ENCODE measurements at regions not wholly inside any gene's neighbourhood (a gene's known extent, or its start where the extent isn't known, plus 50 kb on each side); places are given as distances from the start of the nearest gene placed in this dataset.
A peak's percentile ranks its signal among the peaks of the same experiment; 100 is the strongest.
"Not testable (repeated sequence)": the region's sequence is repeated elsewhere in the genome, so short reads cannot be mapped to it uniquely, and the experiment has no call there.

DNA sequence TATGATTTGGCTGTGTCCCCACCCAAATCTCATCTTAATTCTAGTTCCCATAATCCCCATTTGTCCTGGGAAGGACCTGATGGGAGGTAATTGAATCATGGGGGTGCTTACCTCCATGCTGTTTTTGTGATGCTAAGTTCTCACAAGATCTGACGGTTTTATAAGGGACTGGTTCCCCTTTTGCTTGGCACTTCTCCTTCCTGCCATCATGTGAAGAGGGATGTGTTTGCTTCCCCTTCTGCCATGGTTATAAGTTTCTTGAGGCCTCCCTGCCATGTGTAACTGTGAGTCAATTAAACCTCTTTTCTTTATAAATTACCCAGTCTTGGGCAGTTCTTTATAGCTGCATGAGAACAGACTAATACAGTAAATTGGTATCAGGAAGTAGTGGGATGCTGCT, 114.1 kb downstream of the ZNF648 start:
- DNase-seq = no peak

DNA sequence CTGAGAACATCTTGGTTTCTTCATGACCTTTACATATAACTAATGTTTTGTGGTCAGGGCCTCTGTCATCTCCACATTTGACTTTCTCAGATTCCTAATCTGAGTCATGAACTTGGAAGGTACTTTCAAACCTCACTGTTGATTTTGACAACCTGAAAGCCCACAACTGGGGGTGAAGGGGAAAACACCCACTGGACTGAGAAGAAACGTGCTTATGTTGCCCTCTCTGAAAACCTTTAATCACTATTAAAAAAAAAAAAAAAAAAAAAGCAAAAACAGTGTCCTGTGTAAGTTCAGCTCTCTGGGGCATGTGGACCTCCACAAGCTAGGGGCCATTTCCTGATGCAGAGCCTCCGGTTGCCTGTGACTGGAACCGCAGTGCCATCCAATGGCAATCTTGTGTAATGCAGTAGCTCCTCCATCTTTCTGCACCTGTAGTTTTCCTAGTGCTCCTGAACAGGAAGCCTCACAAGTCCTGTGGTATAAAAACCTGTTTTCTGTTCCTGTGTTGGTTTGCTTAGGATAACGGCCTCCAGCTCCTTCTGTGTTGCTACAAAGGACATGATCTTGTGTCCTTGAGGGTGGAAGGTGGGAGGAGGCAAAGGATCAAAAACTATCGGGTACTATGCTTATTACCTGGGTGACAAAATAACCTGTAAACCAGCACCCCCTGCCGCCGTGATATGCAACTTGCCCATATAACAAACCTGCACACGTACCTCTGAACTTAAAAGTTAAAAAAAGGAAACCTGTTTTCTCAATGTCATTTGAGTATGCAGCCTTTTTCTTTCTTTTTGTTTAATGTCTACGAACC, 124.5 kb downstream of the ZNF648 start:
- DNase-seq = peak; percentile 25

DNA sequence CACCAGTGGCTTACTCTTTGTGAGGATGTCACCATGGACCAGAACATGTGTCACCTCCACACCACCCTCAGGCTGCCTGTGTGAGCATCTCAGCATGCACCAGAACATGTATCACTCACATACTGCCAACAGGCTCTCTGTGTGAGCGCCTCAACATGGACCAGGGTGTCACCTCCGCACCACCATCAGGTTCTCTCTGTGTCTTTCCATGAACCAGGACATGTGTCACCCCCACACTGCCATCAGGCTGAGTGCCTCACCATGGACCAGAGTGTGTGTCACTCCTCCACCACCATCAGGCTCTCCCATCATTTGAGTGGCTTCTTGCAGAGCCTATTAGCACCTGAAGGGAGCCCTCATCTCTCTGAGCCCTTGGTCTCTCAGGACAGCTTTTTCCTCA, 125.2 kb downstream of the ZNF648 start:
- DNase-seq = peak; percentile 5

DNA sequence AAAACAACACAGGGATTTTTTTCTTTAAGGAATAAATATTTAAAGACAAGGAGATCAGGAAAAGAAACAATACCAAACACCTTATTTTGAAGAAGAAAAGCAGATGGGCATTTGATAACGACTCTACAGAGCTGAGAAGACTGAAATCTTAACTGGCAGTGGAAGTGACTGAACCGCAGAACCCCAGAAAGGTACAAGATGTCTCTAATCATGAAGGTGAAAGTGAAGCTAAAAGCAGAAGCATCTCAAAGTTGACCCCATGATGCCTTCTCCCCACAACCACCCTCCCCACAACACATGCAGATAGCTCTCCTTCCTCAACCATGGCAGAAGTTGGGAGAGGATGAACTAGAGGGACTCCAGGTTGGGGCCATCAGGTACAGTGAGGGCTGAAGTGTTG, 129.6 kb downstream of the ZNF648 start:
- no peak for DNase-seq

DNA sequence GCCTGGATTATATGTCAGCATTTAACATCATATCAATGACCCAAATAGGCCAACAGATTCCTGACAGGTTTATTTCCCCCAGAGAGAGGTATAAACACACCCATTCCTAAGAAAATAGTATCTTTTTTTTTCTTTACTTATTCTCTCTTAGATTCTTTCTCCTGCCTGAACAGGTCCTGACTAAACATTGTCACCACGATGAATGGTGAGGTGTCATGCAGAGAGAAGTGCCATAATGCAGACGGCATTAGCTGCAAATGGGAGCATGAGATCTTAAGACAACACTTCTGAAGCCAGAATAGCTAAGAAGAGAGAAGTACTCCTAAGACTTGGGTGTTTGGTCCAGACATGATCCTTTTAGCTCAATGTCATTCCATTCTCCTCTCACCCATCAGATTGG, 131.3 kb downstream of the ZNF648 start:
- no peak for DNase-seq

DNA sequence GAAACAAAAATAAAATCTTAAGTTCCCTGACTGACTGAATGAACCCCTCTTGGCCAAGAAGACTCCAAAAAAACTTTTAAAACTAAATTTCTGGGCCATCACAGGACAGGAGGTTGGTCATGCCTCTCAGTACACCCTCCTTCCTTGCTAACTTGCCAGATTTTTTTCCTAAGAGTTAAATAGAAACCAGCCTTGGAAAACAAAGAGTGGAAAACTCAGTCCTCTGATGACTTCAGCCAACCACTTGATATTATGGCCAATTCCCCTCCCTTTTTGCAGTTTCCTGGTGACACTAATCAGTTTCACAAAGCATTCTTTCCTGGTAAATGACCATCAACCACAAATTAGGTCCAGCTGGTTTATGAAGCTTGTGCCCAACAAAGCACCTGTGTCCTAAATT, 134.8 kb downstream of the ZNF648 start:
- no peak for DNase-seq

DNA sequence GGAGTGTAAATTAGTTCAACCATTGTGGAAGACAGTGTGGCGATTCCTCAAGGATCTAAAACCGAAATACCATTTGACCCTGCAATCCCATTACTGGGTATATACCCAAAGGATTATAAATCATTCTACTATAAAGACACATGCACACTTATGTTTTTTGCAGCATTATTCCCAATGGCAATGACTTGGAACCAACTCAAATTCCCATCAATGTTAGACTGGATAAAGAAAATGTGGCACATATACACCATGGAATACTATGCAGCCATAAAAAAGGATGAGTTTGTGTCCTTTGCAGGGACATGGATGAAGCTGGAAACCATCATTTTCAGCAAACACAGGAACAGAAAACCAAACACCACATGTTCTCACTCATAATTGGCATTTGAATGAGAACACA, 137.5 kb downstream of the ZNF648 start:
- DNase-seq = not testable (repeated sequence)

DNA sequence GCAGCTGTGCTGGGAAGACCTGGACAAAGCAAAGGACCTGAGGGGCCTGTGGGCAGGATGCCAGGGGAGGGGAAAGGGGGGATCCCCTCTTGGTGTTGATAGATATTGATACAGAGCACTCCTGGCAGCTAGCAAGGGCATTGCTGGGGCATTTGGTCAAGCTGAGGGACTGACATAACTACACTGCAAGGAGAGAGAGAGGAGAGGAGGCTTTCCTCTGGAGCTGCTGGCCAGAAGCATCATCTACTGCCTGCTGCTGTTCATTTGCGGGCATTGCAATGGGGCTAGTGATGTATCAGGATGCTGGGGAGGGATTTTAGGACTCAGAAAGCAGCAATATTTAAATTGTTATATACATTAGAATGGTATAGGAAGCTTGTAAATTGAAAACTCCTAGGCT, 142.0 kb downstream of the ZNF648 start:
- DNase-seq = no peak

DNA sequence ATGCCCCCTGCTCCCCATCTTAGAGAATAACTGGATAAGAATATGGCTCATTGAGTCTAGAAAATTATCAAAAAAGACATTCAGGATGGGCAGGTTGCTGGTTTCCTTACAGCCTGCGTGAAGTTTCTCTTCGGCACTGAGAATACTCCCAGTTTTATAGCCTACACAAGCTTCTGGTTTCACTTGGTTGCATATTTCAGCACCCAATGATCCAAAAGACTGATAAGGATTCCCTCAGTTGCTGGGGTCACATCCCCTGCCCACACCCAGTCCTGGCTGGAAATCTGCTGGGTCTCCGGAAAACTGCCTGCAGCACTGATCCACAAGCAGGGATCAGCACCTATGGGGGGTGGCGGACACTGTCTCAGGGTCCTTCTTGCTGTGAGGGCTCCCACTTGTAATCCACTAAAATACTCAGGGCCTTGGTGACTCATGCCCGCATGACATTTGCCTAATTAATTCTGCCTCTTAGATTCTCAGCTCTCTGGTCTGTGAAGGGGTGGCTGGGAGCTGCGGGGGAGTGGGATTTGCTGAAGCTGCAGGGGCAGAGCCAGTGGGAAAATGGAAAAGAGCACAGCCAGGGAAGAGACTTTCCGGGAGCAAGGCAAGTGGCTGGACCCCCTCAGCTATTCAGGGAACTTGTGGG, 142.5 kb downstream of the ZNF648 start:
- no peak for DNase-seq

DNA sequence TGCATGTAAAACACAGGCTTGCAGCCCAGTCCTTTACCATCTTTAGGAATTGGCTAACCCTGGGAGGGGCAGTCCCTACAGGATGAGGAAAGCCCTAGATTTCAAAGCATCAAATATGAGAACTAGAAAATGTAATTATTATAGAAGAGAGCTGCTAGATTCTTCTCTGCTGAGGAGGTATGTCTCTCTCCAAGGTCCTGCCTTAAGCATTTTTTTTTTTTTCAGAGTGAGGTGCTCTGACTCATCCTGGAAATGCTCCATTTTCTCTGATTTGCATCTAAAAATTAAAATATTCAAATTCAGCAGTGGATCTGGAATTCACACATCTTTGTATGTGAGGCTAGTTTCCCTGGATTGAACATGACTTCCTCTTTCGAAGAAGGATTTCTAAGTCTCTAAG, 149.8 kb downstream of the ZNF648 start:
- no peak for DNase-seq

DNA sequence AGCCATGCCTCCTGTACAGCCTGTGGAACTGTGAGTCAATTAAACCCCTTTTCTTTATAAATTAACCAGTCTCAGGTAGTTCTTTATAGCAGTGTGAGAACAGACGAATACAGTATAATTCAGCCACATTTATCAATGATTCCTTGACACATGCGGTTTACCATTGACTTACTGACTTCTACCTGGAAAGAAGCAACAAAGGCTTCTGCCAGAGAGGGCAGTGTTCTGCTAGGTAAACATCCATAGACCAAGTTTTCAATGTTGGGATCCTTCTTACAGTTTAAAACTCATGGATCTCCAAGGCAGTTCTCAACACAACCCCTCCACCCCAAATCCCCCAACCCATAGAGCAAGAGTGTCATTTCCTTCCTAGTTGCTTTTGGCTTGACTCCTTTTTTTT, 150.6 kb downstream of the ZNF648 start:
- DNase-seq = no peak

DNA sequence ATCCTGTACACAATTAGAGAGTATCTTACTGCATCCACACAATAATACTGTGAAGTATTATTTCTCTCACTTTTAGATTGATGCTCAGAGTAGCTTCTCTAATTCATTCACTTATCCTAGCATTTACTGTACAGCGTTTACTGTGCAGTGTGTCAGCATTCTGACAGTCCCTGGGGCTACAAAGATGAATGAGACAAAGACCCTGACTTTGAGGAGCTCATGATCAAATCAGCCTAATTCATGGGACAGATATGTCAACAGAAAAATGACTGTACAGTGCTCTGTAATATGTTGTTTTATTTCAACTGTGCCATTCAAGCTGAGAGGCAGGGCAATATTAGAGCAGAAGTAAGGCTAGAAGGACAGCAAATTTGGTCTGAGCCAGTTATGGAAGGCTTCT, 152.5 kb downstream of the ZNF648 start:
- no peak for DNase-seq

DNA sequence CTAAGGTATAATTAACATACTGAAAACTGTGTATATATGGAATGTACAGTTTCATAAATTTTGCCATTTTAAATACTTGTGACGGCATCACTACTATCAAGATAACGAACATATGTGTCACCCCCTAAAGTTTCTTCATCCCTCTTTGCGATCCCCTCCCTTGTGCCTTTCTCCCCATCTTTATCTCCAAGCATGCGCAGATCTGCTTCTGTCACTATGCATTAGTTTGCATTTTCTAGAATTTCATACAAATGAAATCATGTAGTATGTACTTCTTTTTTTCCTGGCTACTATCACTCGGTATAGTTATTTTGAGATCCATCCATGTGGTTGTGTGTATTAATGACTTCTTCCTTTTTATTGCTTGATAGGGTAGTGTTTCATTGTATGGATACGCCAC, 154.9 kb downstream of the ZNF648 start:
- no peak for DNase-seq

DNA sequence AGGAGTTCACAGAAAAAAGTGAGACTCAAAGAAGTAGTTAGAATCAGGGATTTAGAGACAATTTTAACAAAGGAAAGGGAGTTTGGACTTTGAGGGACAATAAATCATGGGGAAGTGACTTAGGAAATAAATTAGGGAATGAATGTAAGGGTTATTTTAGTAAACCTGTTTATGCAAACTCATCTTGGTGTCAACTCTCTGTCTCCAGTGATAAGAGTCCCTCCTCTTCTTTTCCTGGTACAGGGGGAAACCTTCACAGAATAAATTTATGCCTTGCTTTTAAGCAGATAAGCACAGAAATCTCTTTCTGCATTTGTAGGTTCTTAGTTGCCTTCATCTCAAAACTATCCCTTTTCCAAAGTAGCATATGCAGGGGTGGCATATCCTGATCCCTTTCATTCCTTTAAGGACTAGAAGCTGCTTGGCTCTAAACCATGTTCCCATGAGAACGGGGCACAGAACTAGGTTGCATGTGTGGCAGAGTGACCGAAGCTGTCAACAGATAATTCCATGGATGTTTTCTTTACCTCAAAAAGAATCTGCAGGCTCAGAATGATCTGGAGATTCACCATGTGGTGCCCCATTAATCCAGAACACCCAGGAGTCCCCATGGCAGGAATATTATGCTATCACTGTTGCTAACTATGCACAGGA, 155.4 kb downstream of the ZNF648 start:
- no peak for DNase-seq

DNA sequence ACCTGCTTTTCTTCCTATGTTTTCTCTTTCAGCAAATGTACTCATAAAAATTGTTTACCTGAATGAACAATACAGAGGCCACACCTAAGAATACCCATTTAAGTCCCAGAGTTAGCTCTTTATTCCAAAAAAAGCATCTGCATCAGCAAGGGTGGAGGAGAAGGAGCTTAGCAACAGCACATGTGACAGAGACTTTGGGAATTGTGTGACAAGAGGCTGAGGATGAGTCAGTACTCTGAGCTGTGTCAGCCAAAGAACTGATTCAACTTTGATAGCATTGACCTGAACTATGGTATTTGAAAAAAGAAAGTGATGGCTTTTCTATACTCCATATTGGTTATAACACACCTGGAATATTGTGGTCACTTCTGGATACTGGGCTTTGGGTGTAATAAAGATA, 162.7 kb downstream of the ZNF648 start:
- DNase-seq = no peak

DNA sequence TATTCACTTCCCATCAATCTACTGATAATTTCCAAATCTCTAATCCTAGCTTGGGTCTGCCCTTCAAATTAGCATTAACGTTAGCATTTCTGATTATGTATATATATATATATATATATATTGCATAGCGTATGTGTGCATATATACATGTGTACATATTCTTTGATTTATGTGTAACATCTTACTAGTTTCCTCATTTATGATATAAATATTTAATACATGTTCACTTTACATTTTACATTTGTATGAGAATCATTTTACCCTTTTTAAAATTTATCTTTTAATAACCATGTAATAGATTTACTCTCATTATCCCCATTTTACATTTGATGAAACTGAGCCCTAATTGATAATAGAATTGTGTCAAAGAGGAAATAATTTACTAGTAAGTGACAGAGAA, 164.7 kb downstream of the ZNF648 start:
- DNase-seq = no peak

DNA sequence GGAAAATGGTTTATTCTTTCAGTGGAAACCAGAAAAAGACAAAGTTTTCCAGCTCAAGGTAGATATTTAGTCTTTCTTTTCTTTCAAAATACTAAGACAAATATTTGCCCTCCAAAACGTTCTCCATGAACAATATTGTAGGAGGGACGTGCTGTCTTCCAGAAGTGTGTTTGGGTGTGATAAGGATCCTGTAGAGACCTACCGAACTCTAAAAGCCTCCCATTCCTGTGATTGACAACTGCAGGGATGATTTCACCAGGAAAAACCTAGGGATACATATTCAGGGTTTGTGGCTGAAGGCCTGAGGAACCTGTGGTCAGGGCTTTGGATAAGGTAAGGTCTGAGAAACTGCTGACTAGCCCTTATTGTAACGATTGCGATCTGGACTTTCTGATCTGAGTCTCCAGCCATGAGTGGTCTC, 167.1 kb downstream of the ZNF648 start:
- DNase-seq = no peak

DNA sequence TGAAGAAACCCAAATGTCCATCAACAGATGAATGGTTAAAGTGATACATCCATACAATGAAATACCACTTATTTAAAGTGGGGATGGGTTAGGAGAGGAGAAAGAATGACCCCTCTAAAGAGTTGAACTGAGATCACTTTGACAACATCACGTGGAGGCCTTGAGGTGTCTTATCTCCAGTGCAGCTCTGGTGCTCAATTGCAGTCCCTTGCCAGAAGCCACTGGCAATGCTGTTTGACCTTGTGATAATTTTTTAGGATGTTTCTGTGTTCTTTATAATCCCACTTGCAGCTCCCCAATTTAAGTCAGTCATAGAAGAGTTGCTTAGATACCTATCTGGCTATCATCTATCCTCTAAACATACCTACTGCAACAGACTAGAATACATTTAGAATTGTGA, 167.6 kb downstream of the ZNF648 start:
- no peak for DNase-seq

DNA sequence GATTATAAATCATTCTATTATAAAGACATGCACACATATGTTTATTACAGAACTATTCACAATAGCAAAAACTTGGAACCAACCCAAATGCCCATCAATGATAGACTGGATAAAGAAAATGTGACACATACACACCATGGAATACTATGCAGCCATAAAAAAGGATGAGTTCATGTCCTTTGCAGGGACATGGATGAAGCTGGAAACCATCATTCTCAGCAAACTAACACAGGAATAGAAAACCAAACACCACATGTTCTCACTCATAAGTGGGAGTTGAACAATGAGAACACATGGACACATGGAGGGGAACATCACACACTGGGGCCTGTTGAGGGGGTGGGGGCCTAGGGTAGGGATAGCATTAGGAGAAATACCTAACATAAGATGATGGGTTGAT, 168.4 kb downstream of the ZNF648 start:
- DNase-seq = not testable (repeated sequence)

DNA sequence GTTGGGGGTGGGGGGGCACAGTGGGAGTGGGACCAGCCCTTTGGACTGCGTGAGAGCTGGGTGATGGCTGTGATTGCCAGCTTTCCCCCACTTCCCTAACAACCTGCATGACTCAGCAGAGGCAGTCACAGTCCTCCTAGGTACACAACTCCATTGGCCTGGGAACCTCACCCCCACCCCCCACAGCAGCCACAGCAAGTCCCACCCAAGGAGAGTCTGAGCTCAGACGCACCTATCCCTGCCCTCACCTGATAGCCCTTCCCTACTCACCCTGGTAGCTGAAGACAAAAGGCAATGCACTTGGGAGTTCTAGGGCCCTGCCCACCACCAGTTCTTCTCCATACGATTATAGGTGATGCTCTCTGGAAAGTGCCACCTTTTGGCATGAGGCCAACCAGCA, 188.9 kb downstream of the ZNF648 start:
- DNase-seq = no peak

DNA sequence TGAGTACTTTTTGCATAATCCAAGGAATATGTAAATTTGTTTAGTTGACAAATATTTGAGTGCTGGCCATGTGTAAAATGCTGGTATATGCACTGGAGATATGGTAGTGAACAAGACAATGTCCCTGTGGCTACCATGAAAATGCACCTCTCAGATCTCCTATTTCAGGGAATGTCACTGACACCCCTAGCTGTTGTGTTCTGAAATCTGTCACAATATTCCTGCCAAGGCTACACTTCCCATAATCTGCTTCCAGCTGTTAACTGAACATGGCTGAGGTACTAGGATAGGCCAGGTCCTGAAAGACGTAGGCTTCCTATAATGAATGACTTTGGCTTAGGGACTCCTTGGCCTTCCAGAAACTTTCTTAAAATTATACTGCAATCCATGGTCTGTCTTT, 197.8 kb downstream of the ZNF648 start:
- no peak for DNase-seq

DNA sequence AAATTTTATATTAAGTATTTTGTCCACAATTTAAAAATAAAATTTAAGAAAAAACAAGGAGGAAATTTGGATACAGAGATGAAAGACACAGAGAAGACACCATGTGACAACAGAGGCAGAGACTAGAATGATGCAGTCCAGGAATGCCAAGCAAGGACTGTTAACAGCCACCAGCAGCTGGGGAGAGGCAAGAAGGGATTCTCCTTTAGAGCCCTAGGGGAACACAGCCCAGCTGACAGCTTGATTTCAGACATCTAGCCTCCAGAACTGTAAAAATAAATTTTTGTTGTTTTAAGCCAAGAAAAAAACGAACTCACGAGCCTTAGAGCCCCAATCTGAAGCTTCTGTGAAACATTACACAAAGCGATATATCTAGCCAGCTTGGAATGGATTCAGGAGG, 198.5 kb downstream of the ZNF648 start:
- no peak for DNase-seq

DNA sequence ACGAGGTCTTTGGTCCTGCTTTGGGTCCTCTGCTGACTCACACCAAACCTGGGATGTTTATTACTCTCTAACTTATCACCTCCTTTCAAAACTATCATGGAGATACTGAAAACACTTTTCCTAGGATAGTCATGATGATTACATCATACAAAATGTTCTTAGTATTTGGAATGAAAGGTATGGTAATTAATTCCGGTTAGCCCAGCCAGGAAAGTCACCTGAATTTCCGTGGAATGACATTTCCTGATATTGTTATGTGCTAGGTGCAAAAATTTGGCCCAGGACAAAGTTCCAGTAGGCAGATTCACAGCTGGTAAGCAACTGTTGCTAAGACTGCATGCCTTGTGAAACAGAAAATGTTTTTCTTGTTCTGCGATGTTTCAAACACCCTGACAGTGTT, 203.4 kb downstream of the ZNF648 start:
- DNase-seq = no peak
